ENCODE measurements at regions not wholly inside any gene's neighbourhood (a gene's known extent, or its start where the extent isn't known, plus 50 kb on each side); places are given as distances from the start of the nearest gene placed in this dataset.

DNA sequence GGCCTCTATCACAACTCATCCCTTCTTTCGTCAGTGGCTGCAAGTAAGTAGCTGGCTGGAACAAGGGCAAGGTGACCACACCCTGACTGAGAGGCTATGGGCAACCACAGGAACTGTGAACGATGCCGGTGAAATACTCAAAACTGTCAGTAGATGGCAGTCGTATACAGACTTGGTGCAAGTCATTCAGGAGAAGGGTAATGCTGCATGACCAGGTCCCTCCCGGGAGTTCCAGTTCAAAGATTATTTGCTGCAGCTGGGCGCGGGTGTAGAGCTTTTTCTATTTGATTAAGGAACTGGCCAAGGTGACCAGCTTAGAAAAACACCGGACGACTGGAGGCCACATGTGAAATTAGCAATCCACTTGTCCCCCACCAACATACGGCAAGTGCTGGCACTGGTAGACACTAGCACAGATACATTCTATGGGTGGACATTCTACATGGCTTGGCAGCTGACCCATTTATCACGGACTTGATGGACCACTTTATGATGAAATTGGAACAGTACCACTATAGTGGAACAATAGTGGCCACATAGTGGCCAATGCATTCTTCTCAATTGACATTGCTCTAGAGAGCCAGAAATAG, 726.6 kb downstream of the TRAM1L1 start:
- Histone ChIP-seq H3K4me3 (ENCODE audit: low read depth, low read length) (no peak overlapping the region), H3K36me3 (ENCODE audit: control insufficient read depth, insufficient read depth, low read length) (no peaks in the 10 kb centered on the region)

DNA sequence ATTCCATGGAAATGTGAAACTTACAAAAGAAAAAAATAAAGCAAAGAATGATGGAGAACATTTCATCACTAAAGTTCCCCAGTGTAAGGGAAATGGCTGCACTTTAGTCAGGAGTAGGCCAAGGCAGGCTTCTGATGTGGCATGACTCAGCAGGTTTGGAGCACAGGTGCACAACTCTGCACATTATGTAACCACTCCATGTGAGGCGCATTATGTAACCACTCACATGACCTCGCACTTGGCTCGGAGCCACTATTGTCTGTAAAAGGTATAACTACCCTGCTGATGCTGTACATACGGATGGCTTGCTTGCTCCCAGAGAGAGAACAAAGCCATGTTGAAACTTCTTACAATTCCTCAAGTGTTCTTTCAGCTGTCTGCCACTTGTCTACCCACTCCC, 727.6 kb downstream of the TRAM1L1 start:
- no peaks in the 10 kb centered on the region for H3K36me3 ChIP-seq (ENCODE audit: control insufficient read depth, insufficient read depth, low read length)
- no peaks in the 10 kb centered on the region for H3K9me3 ChIP-seq (ENCODE audit: control insufficient read depth, insufficient read depth, low read length)
- no peaks in the 10 kb centered on the region for H3K4me1 ChIP-seq (ENCODE audit: control insufficient read depth, insufficient read depth, low read length)
- no peaks in the 10 kb centered on the region for H3K27me3 ChIP-seq (ENCODE audit: control insufficient read depth, insufficient read depth, low read length)
- H3K9ac ChIP-seq (ENCODE audit: low read depth, low read length), result no peak overlapping the region
- no peak overlapping the region for H3K4me3 ChIP-seq (ENCODE audit: low read depth, low read length)

More for the DNA sequence above, 726.6 kb downstream of the TRAM1L1 start:
- Histone ChIP-seq H3K4me1 (ENCODE audit: control insufficient read depth, insufficient read depth, low read length) (no peaks in the 10 kb centered on the region), H3K9me3 (ENCODE audit: control insufficient read depth, insufficient read depth, low read length) (no peaks in the 10 kb centered on the region), H3K9ac (ENCODE audit: low read depth, low read length) (no peak overlapping the region), H3K27me3 (ENCODE audit: control insufficient read depth, insufficient read depth, low read length) (no peaks in the 10 kb centered on the region)

DNA sequence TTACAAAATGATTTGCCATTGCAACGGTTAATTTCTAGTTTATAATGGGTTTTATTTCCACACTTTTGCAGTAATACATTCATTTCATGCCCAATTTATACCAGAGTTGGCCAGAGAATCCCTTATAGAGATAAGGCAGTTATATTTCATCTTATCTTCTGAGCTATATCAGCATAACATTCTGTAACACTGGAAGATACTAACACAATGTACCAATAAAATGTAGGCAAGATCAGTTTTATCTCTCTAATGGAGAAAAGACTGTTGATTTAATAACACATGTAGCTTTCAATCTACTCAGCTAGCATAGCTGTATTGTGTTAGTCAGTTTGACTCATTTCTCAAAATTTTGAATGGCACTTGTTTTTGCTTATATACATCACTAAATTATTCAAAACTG, 738.6 kb downstream of the TRAM1L1 start:
- no peaks in the 10 kb centered on the region for H3K27me3 ChIP-seq (ENCODE audit: control insufficient read depth, insufficient read depth, low read length)

DNA sequence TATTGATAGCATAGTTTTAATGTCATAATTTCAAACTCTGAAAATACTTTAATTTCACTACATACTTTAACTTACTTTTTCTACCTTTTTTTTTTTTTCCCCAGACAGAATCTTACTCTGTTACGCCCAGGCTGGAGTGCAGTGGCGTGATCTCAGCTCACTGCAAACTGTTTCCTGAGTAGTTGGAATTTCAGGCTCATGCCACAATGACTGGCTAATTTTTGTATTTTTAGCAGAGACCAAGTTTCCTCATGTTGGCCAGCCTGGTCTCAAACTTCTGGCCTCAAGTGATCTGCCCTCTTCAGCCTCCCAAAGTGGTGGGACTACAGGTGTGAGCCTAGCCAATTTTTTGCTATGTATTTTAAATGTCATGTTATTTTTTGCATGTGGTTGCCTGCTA, 741.6 kb downstream of the TRAM1L1 start:
- no peak overlapping the region for H3K4me3 ChIP-seq (ENCODE audit: low read depth, low read length)
- H3K27me3 ChIP-seq (ENCODE audit: control insufficient read depth, insufficient read depth, low read length), result no peaks in the 10 kb centered on the region
- no peaks in the 10 kb centered on the region for H3K4me1 ChIP-seq (ENCODE audit: control insufficient read depth, insufficient read depth, low read length)
- H3K9me3 ChIP-seq (ENCODE audit: control insufficient read depth, insufficient read depth, low read length), result no peaks in the 10 kb centered on the region
- H3K9ac ChIP-seq (ENCODE audit: low read depth, low read length), result no peak overlapping the region
- H3K36me3 ChIP-seq (ENCODE audit: control insufficient read depth, insufficient read depth, low read length), result no peaks in the 10 kb centered on the region

More for the DNA sequence above, 738.6 kb downstream of the TRAM1L1 start:
- Histone ChIP-seq H3K36me3 (ENCODE audit: control insufficient read depth, insufficient read depth, low read length) (no peaks in the 10 kb centered on the region), H3K9ac (ENCODE audit: low read depth, low read length) (no peak overlapping the region), H3K9me3 (ENCODE audit: control insufficient read depth, insufficient read depth, low read length) (no peaks in the 10 kb centered on the region), H3K4me3 (ENCODE audit: low read depth, low read length) (no peak overlapping the region), H3K4me1 (ENCODE audit: control insufficient read depth, insufficient read depth, low read length) (no peaks in the 10 kb centered on the region)

DNA sequence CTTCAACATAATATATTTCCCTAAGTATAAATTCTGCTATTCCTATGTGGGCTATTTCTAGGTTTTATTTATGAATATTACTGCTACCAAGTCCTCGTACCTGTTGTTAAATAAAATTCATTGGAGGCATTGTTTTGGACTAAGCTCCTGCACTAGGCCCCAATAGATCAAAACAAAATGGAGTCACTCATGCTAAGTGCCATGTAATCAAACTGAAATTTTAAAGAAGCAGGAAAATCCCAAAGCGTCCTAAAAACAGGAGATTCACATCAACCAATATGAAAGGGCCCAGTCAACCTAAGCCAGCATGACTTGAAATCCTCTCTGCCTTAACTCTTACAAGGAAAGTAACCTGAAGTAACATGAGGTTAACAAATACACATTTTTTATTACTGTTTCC, 743.2 kb downstream of the TRAM1L1 start:
- Histone ChIP-seq H3K4me1 (ENCODE audit: control insufficient read depth, insufficient read depth, low read length) (no peaks in the 10 kb centered on the region), H3K9me3 (ENCODE audit: control insufficient read depth, insufficient read depth, low read length) (no peaks in the 10 kb centered on the region), H3K36me3 (ENCODE audit: control insufficient read depth, insufficient read depth, low read length) (no peaks in the 10 kb centered on the region), H3K27me3 (ENCODE audit: control insufficient read depth, insufficient read depth, low read length) (no peaks in the 10 kb centered on the region), H3K4me3 (ENCODE audit: low read depth, low read length) (no peak overlapping the region), H3K9ac (ENCODE audit: low read depth, low read length) (no peak overlapping the region)

DNA sequence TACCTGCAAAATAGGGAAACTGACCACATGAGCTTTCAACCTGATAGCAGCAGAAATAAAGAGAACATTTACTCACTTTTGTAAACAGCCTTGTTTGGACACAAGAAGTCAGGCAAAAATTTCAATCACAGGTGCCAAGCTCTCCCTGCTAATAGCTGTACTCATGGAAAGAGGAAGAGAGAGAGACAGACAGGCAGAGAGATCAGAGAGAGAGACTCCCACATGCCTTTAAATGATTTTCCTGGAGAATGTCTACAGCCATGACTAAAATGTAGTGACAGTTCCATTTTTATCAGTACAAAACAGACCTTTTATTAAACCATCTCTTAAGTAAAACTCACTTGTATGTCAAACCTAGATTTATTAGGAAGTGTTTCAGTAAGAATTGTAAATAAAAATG, 752.9 kb downstream of the TRAM1L1 start:
- H3K27me3 ChIP-seq (ENCODE audit: control insufficient read depth, insufficient read depth, low read length), result no peaks in the 10 kb centered on the region
- no peak overlapping the region for H3K4me3 ChIP-seq (ENCODE audit: low read depth, low read length)
- no peaks in the 10 kb centered on the region for H3K4me1 ChIP-seq (ENCODE audit: control insufficient read depth, insufficient read depth, low read length)
- no peaks in the 10 kb centered on the region for H3K9me3 ChIP-seq (ENCODE audit: control insufficient read depth, insufficient read depth, low read length)
- H3K36me3 ChIP-seq (ENCODE audit: control insufficient read depth, insufficient read depth, low read length), result no peaks in the 10 kb centered on the region
- H3K9ac ChIP-seq (ENCODE audit: low read depth, low read length), result no peak overlapping the region

DNA sequence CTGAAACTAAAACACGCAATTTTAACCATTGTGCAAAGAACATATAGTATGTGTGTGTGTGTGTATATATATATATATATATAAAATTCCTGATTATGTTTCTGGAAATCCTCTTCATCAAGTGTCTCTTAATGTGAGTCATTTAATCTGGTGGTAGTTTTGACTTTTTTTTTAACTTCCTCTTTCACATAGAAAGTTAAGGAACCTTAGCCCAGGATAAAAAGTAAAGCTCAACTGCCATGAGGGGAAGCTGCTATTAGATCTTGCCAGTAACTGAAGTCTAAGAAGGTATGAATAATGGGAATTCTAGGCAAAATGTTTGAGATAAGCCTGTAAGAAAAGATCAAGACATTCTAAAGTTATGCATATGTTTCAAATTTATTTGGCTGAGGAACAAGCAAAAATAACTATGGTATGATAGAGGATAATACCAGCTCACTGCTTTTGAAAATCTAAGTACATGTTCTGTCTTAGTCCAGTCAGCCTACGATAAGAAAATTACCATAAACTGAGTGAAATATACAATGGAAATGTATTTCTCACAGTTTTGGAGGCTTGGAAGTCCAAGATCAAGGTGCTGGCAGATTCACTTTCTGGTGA, 757.0 kb downstream of the TRAM1L1 start:
- Histone ChIP-seq H3K27me3 (ENCODE audit: control insufficient read depth, insufficient read depth, low read length) (no peaks in the 10 kb centered on the region), H3K4me1 (ENCODE audit: control insufficient read depth, insufficient read depth, low read length) (no peaks in the 10 kb centered on the region), H3K9ac (ENCODE audit: low read depth, low read length) (no peak overlapping the region), H3K9me3 (ENCODE audit: control insufficient read depth, insufficient read depth, low read length) (no peaks in the 10 kb centered on the region), H3K4me3 (ENCODE audit: low read depth, low read length) (no peak overlapping the region), H3K36me3 (ENCODE audit: control insufficient read depth, insufficient read depth, low read length) (no peaks in the 10 kb centered on the region)

DNA sequence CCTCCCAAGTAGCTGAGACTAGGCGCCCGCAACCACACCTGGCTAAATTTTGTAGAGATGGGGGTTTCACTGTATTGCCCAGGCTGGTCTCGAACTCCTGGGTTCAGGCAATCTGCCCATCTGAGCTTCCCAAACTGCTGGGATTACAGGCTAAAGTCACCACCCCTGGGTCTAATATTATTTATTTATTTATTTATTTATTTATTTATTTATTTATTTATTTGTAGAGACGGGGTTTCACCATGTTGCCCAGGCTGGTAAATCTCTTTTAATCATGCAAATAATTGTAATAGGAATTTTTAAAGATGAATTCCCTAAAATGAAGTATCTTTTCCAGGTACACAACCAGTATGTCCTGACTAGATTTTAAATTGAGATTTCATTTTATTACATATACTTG, 761.8 kb downstream of the TRAM1L1 start:
- no peaks in the 10 kb centered on the region for H3K36me3 ChIP-seq (ENCODE audit: control insufficient read depth, insufficient read depth, low read length)

DNA sequence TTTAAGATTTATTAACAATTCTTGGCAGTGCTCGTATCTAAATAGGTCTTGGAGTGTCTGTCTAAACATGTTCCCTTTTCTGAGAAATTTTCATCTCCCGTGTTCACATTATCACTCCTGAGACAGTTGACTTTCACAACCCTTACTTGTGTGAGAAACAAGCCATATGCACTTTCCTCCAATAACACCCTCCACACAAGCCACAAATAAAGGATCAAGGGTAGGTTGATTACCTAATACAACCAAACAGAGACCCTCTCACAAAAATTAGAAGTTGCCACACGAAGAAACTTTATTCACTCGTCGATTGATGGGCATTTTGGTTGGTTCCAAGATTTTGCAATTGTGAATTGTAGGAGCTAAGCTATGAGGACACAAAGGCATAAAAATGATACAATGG, 763.9 kb downstream of the TRAM1L1 start:
- no peak overlapping the region for H3K4me3 ChIP-seq (ENCODE audit: low read depth, low read length)
- no peak overlapping the region for H3K9ac ChIP-seq (ENCODE audit: low read depth, low read length)
- no peaks in the 10 kb centered on the region for H3K9me3 ChIP-seq (ENCODE audit: control insufficient read depth, insufficient read depth, low read length)
- no peaks in the 10 kb centered on the region for H3K27me3 ChIP-seq (ENCODE audit: control insufficient read depth, insufficient read depth, low read length)
- no peaks in the 10 kb centered on the region for H3K36me3 ChIP-seq (ENCODE audit: control insufficient read depth, insufficient read depth, low read length)
- H3K4me1 ChIP-seq (ENCODE audit: control insufficient read depth, insufficient read depth, low read length), result no peaks in the 10 kb centered on the region

More for the DNA sequence above, 761.8 kb downstream of the TRAM1L1 start:
- no peak overlapping the region for H3K4me3 ChIP-seq (ENCODE audit: low read depth, low read length)
- no peak overlapping the region for H3K9ac ChIP-seq (ENCODE audit: low read depth, low read length)
- H3K4me1 ChIP-seq (ENCODE audit: control insufficient read depth, insufficient read depth, low read length), result no peaks in the 10 kb centered on the region
- H3K9me3 ChIP-seq (ENCODE audit: control insufficient read depth, insufficient read depth, low read length), result no peaks in the 10 kb centered on the region
- H3K27me3 ChIP-seq (ENCODE audit: control insufficient read depth, insufficient read depth, low read length), result no peaks in the 10 kb centered on the region

DNA sequence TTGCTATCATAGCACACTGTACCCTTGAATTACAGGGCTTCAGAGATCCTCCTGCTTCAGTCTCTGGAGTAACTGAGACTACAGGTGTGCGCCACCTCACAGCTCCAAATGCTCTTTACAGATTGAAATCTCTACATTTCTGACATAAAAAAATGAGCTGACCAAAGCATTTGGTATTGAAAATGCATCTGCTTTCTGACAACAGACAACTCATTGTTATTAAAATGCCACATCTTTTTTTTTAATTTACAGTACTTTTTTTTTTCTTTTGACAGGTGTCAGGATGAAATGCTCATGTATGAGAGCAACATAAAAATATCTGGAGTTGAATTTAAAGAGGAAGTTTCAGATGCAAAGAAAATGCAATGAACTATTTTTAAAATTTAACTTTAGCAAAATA, 764.5 kb downstream of the TRAM1L1 start:
- Histone ChIP-seq H3K4me1 (ENCODE audit: control insufficient read depth, insufficient read depth, low read length) (no peaks in the 10 kb centered on the region), H3K4me3 (ENCODE audit: low read depth, low read length) (no peak overlapping the region), H3K27me3 (ENCODE audit: control insufficient read depth, insufficient read depth, low read length) (no peaks in the 10 kb centered on the region), H3K9ac (ENCODE audit: low read depth, low read length) (no peak overlapping the region), H3K36me3 (ENCODE audit: control insufficient read depth, insufficient read depth, low read length) (no peaks in the 10 kb centered on the region), H3K9me3 (ENCODE audit: control insufficient read depth, insufficient read depth, low read length) (no peaks in the 10 kb centered on the region)

DNA sequence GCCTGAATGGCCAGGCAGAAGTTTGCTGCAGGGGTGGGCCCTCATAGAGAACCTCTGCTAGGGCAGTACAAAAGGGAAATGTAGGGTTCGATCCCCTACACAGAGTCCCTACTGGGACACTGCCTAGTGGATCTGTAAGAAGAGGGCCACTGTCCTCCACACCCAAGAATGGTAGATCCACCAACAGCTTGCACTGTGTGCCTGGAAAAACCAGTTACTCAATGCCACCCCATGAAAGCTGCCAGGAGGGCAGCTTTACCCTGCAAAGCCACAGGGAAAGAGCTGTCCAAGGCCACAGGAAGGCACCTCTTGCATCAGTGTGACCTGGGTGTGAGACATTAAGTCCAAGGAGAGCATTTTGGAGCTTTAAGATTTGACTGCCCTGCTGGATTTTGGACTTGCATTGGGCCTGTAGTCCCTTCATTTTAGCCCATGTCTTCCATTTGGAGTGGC, 781.6 kb downstream of the TRAM1L1 start:
- Histone ChIP-seq H3K36me3 (ENCODE audit: control insufficient read depth, insufficient read depth, low read length) (no peaks in the 10 kb centered on the region), H3K27me3 (ENCODE audit: control insufficient read depth, insufficient read depth, low read length) (no peaks in the 10 kb centered on the region), H3K4me1 (ENCODE audit: control insufficient read depth, insufficient read depth, low read length) (no peaks in the 10 kb centered on the region), H3K9ac (ENCODE audit: low read depth, low read length) (no peak overlapping the region), H3K9me3 (ENCODE audit: control insufficient read depth, insufficient read depth, low read length) (no peaks in the 10 kb centered on the region), H3K4me3 (ENCODE audit: low read depth, low read length) (no peak overlapping the region)

DNA sequence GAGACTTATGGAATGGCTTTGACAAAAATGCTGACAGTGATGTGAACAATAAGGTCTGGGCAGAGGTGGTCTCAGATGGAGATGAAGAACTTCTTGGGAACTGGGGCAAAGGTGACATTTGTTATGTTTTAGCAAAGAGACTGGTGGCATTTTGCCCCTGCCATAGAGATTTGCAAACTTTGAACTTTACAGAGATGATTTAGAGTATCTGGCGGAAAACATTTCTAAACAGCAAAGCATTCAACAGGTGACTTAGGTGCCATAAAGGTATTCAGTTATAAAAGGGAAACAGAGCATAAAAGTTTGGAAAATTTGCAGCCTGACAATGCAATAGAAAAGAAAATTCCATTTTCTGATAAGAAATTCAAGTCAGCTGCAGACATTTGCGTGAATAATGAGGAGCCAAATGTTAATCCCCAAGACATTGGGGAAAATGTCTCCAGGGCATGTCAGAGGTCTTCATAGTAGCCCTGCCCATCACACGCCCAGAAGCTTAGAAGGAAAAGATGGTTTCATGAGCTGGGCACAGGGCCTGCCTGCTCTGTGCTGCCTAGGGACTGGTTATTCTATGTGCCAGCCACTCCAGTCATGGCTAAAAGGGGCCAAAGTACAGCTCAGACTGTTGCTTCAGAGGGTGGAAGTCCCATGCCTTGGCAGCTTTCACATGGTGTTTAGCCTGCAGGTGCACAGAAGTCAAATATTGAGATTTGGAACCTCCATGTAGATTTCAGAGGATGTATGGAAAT, 782.2 kb downstream of the TRAM1L1 start:
- Histone ChIP-seq H3K9me3 (ENCODE audit: control insufficient read depth, insufficient read depth, low read length) (no peaks in the 10 kb centered on the region), H3K36me3 (ENCODE audit: control insufficient read depth, insufficient read depth, low read length) (no peaks in the 10 kb centered on the region), H3K9ac (ENCODE audit: low read depth, low read length) (no peak overlapping the region), H3K4me3 (ENCODE audit: low read depth, low read length) (no peak overlapping the region), H3K4me1 (ENCODE audit: control insufficient read depth, insufficient read depth, low read length) (no peaks in the 10 kb centered on the region), H3K27me3 (ENCODE audit: control insufficient read depth, insufficient read depth, low read length) (no peaks in the 10 kb centered on the region)

All from iPS-15b (cell line).